Vagina (tissue), 2 donors: ENCODE measurements at regions not wholly inside any gene's neighbourhood (a gene's known extent, or its start where the extent isn't known, plus 50 kb on each side); places are given as distances from the start of the nearest gene placed in this dataset.

Experiments
- POLR2A ChIP-seq, 2 donors: fragments of 450-650 bp; IDR thresholded peaks; one replicate each; pipeline ENCODE4 v1.6.1; 2017; ENCODE audit warnings: antibody characterized with exemption in 2 of 2, mild to moderate bottlenecking in 2 of 2, moderate library complexity in 2 of 2
- TF ChIP-seq, protein P1 (sequence below), 3 experiments: fragments of 450-650 bp in 2 of 3; fragments of 200-600 bp in 1 of 3; sonication (generic) in 1 of 3; IDR thresholded peaks; one replicate each; pipeline ENCODE4 v1.5.1; 2017 to 2019; ENCODE audit warnings: antibody characterized with exemption in 3 of 3, mild to moderate bottlenecking in 2 of 3, moderate library complexity in 2 of 3

DNA sequence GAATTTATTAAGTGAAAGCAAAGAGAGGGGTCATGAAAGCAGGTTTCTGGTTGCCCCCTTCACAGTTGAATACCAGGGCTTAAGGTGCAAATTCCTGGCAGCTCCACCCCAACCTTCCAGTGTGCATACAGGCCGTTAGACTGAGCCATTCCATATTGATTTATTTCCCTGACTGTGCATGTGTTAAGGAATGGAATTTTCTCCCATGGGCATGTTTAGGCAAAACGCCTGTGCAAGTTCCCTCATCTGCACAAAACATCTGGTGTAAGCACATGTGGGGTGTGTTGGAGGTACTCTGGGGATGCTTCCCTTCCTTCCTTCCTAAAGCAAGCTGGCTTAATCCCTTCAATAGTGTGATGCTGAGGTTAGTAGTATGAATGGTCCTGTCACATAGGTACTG lies 1470.6 kb downstream of the MAT2B start:
- TF ChIP-seq, protein P1, sequence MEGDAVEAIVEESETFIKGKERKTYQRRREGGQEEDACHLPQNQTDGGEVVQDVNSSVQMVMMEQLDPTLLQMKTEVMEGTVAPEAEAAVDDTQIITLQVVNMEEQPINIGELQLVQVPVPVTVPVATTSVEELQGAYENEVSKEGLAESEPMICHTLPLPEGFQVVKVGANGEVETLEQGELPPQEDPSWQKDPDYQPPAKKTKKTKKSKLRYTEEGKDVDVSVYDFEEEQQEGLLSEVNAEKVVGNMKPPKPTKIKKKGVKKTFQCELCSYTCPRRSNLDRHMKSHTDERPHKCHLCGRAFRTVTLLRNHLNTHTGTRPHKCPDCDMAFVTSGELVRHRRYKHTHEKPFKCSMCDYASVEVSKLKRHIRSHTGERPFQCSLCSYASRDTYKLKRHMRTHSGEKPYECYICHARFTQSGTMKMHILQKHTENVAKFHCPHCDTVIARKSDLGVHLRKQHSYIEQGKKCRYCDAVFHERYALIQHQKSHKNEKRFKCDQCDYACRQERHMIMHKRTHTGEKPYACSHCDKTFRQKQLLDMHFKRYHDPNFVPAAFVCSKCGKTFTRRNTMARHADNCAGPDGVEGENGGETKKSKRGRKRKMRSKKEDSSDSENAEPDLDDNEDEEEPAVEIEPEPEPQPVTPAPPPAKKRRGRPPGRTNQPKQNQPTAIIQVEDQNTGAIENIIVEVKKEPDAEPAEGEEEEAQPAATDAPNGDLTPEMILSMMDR (IDR thresholded peaks at IDR 0.05): no peak
- no peak for TF ChIP-seq POLR2A (IDR thresholded peaks at IDR 0.05)
